K562 (cell line): ENCODE measurements at regions not wholly inside any gene's neighbourhood (a gene's known extent, or its start where the extent isn't known, plus 50 kb on each side); places are given as distances from the start of the nearest gene placed in this dataset.

Experiments used
- ATAC-seq: fragments of 200-7000 bp; cut with Tn5 transposase; 3 replicates; pipeline ENCODE4 v1.9.1; 2020; ENCODE audit warnings: moderate library complexity
- BruUV-seq: library from RNA; stranded (reverse); fragments of 400-500 nt; replicated peaks from 2 replicates; lab custom pipeline; 2021; lab: Mats Ljungman, UMichigan
- CTCF ChIA-PET: fragments of 300-600 bp; formaldehyde crosslinking; extraction: SDS; loops from one replicate; lab custom pipeline; 2021; ENCODE audit warnings: low intra/inter-chr PET ratio; lab: Yijun Ruan, JAX
- POLR2A ChIA-PET: fragments of 300-600, 350-650 bp; sonication (Branson Sonifier 250); formaldehyde crosslinking; extraction: SDS; loops from one replicate; lab custom pipeline; 2021; ENCODE audit warnings: antibody characterized with exemption, inconsistent platforms; lab: Yijun Ruan, JAX
- DNase-seq, 4 experiments: peaks; one replicate each; pipeline versions ENCODE4 v3.0.0 to v3.0.0-alpha.2; 2011 to 2018; ENCODE audit warnings: low spot score in 3 of 4, mixed read lengths in 3 of 4; ENCODE audit errors: extremely low read depth in 1 of 4
- FAIRE-seq: peaks from 2 replicates; lab custom pipeline; 2011; peaks lifted over from hg19 to GRCh38; lab: Jason Lieb, UNC
- H2AFZ ChIP-seq: 2 replicates; pipeline ENCODE4 v1.6.0; 2011; ENCODE audit warnings: low read depth, low read length, control low read depth, inconsistent platforms
- H3K27ac ChIP-seq: fragments of 200-600 bp; 3 replicates; pipeline ENCODE4 v1.8.0; 2011; ENCODE audit warnings: low read depth, mild to moderate bottlenecking, control low read depth, inconsistent platforms, low read length, moderate library complexity, mixed read lengths; ENCODE audit errors: extremely low read depth
- H3K27me3 ChIP-seq, 2 experiments: fragments of 300-600 bp in 1 of 2; 2 replicates in 1 of 2; 3 replicates in 1 of 2; pipeline versions ENCODE4 v1.6.0 to v1.8.0; 2011; ENCODE audit warnings: inconsistent platforms in 2 of 2, low read length in 2 of 2, mild to moderate bottlenecking in 1 of 2, mixed read lengths in 1 of 2, moderate library complexity in 1 of 2; ENCODE audit not compliant: control insufficient read depth in 2 of 2, insufficient read depth in 2 of 2
- H3K36me3 ChIP-seq: fragments of 300-600 bp; 3 replicates; pipeline ENCODE4 v1.8.0; 2011; ENCODE audit warnings: mild to moderate bottlenecking, low read length, inconsistent platforms; ENCODE audit not compliant: control insufficient read depth, insufficient read depth
- H3K4me1 ChIP-seq, 2 experiments: fragments of 200-600 bp in 1 of 2; replicated peaks in 1 of 2; 2 replicates in 1 of 2; 3 replicates in 1 of 2; pipeline versions ENCODE4 v1.5.1 to v1.8.0; 2011; ENCODE audit warnings: inconsistent platforms in 2 of 2, low read length in 2 of 2, mild to moderate bottlenecking in 1 of 2, mixed read lengths in 1 of 2, moderate library complexity in 1 of 2; ENCODE audit not compliant: control insufficient read depth in 2 of 2, insufficient read depth in 2 of 2
- H3K4me2 ChIP-seq: 2 replicates; pipeline ENCODE4 v1.6.1; 2011; ENCODE audit warnings: low read length, control low read depth, inconsistent platforms, mixed read lengths; ENCODE audit not compliant: insufficient read depth
- H3K4me3 ChIP-seq: fragments of 200-600 bp; sonication (generic), shearing (Covaris generic); 2 replicates; pipeline ENCODE4 v1.5.1; 2016; ENCODE audit warnings: control low read depth, inconsistent platforms
- H3K79me2 ChIP-seq: fragments of 200-600 bp; 3 replicates; pipeline ENCODE4 v1.8.0; 2011; ENCODE audit warnings: low read length, inconsistent platforms; ENCODE audit not compliant: control insufficient read depth, insufficient read depth
- H3K9ac ChIP-seq, 2 experiments: 2 replicates each; pipeline versions ENCODE4 v1.6.0 to v1.6.1; 2011; ENCODE audit warnings: low read depth in 2 of 2, low read length in 2 of 2, control low read depth in 1 of 2, inconsistent platforms in 1 of 2, mild to moderate bottlenecking in 1 of 2, mixed read lengths in 1 of 2; ENCODE audit not compliant: insufficient read depth in 1 of 2
- H3K9me1 ChIP-seq: one replicate; pipeline ENCODE4 v1.6.0; 2011; ENCODE audit warnings: inconsistent platforms, mild to moderate bottlenecking, low read length, moderate library complexity; ENCODE audit not compliant: control insufficient read depth, insufficient read depth
- H3K9me3 ChIP-seq: replicated peaks from 2 replicates; pipeline ENCODE4 v1.5.1; 2011; ENCODE audit warnings: low read depth, low read length, inconsistent platforms; ENCODE audit not compliant: control insufficient read depth, insufficient read depth
- H4K20me1 ChIP-seq: replicated peaks from 2 replicates; pipeline ENCODE4 v1.6.1; 2011; ENCODE audit warnings: low read length, inconsistent platforms, mixed read lengths; ENCODE audit not compliant: control insufficient read depth, insufficient read depth
- ARHGAP35 ChIP-seq: fragments of 450-650 bp; IDR thresholded peaks from 2 replicates; pipeline ENCODE4 v1.6.1; 2018; ENCODE audit not compliant: partially characterized antibody
- CBFA2T2 ChIP-seq: fragments of 450-650 bp; conservative IDR thresholded peaks from 2 replicates; pipeline ENCODE4 v1.6.1; 2017; ENCODE audit warnings: mild to moderate bottlenecking
- CREB1 ChIP-seq, 2 experiments: sonication (generic) in 1 of 2; formaldehyde crosslinking in 1 of 2; IDR thresholded peaks; 2 replicates each; pipeline versions ENCODE4 v1.6.1 to v1.8.0; 2012 to 2022; ENCODE audit warnings: inconsistent platforms in 1 of 2, mild to moderate bottlenecking in 1 of 2, missing genetic modification reagents in 1 of 2, moderate library complexity in 1 of 2
- FOXA1 ChIP-seq: fragments of 450-650 bp; IDR thresholded peaks from 2 replicates; pipeline ENCODE4 v1.6.1; 2016; ENCODE audit warnings: mild to moderate bottlenecking, borderline replicate concordance
- FOXJ2 ChIP-seq: fragments of 200-800 bp; sonication (Bioruptor generic); IDR thresholded peaks from 2 replicates; pipeline ENCODE4 v1.6.1; 2016; ENCODE audit warnings: missing genetic modification characterization, missing compliant biosample characterization
- FOXM1 ChIP-seq, 2 experiments: fragments of 450-650 bp in 1 of 2; sonication (generic) in 1 of 2; formaldehyde crosslinking in 1 of 2; IDR thresholded peaks; 2 replicates each; pipeline versions ENCODE4 v1.6.1 to v1.9.0; 2017 to 2022; ENCODE audit warnings: low read depth in 2 of 2, mild to moderate bottlenecking in 2 of 2, missing genetic modification reagents in 1 of 2, moderate library complexity in 1 of 2
- GATAD2B ChIP-seq: fragments of 450-650 bp; IDR thresholded peaks from 2 replicates; pipeline ENCODE4 v1.6.1; 2017; ENCODE audit warnings: mild to moderate bottlenecking, borderline replicate concordance
- NFATC3 ChIP-seq: fragments of 450-650 bp; IDR thresholded peaks from 2 replicates; pipeline ENCODE4 v1.6.1; 2017; ENCODE audit warnings: mild to moderate bottlenecking
- NFIX ChIP-seq: fragments of 250-450 bp; sonication (Bioruptor Pico); IDR thresholded peaks from 2 replicates; pipeline ENCODE4 v1.4.0; 2020; ENCODE audit warnings: low read depth, mild to moderate bottlenecking, moderate library complexity
- POLR3G ChIP-seq: IDR thresholded peaks from 2 replicates; pipeline ENCODE4 v1.6.1; 2011; ENCODE audit not compliant: insufficient read length, insufficient replicate concordance; ENCODE audit errors: extremely low read depth
- ZKSCAN8 ChIP-seq: fragments of 200-800 bp; sonication (Bioruptor generic); IDR thresholded peaks from 2 replicates; pipeline ENCODE4 v1.6.1; 2016; ENCODE audit warnings: missing genetic modification characterization, missing compliant biosample characterization
- ZNF695 ChIP-seq: fragments of 450-650 bp; formaldehyde crosslinking; IDR thresholded peaks from 2 replicates; pipeline ENCODE4 v1.4.0; 2020; ENCODE audit warnings: mild to moderate bottlenecking, moderate library complexity
- WGBS: fragments of 100-300 bp; shearing (Covaris generic); methylation state at CpG from one replicate; pipeline ENCODE4 v1.1.6; 2016; ENCODE audit warnings: low coverage, mixed read lengths; ENCODE audit not compliant: insufficient coverage; ENCODE audit errors: missing lambda C conversion rate; 5-methylcytosine and 5-hydroxymethylcytosine counted together
- in situ Hi-C: fragments of 300-500 bp; cut with MboI; formaldehyde crosslinking; loops from 4 replicates; pipeline ENCODE4 v1.15.0; 2018; ENCODE audit warnings: inconsistent platforms, mixed read lengths
- intact Hi-C: fragments of 100-400 bp; cut with micrococcal nuclease; formaldehyde crosslinking; loops from 2 replicates; pipeline ENCODE4 v1.14.2; 2022
- TF ChIP-seq, protein P1 (sequence below): fragments of 450-650 bp; IDR thresholded peaks from 2 replicates; pipeline ENCODE4 v1.7.0; 2016; ENCODE audit warnings: borderline replicate concordance
- TF ChIP-seq, protein P2 (sequence below): fragments of 250-450 bp; sonication (Bioruptor Pico); IDR thresholded peaks from 2 replicates; pipeline ENCODE4 v1.4.0; 2020; ENCODE audit warnings: mild to moderate bottlenecking, moderate library complexity, borderline replicate concordance
- TF ChIP-seq, protein P3 (sequence below): fragments of 450-650 bp; IDR thresholded peaks from 2 replicates; pipeline ENCODE4 v1.6.1; 2018; ENCODE audit not compliant: partially characterized antibody

DNA sequence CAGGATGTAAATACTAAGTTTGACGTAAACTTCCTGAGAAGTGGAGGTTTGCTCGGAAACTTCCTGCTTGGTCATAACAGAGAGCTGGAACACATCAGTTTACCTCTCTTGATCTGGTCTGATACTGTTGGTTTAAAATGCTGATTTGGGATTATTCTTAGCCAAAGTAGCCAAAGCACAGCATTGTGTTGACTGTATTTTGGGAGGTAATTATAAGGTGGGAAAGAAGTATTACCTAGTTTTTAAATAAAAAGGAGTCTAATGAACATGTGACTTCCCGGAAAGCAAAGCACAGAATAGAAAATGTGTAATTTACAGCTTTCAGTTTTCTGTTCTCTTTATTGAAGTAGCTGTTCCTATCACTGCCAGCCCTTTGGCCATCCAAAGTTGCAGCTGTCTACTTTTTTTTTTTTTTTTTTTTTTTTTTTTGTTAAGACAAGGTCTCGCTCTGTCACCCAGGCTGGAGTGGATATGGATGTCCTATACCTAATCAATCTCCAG, 52.2 kb upstream of the SRP54 start:
- intact Hi-C loops: no loop called here

More for the DNA sequence above, 52.2 kb upstream of the SRP54 start:
- no peak overlapping the region for H3K4me2 ChIP-seq
- H4K20me1 ChIP-seq: no peaks in the 10 kb centered on the region
- no peak for TF ChIP-seq FOXJ2 (tag)
- no peak for TF ChIP-seq ZKSCAN8 (CRISPR knock-in tag)
- TF ChIP-seq POLR3G: no peak
- TF ChIP-seq CREB1 (IDR thresholded peaks at IDR 0.05): no peak
- no peak for TF ChIP-seq CREB1 (CRISPR knock-in tag; IDR thresholded peaks at IDR 0.05)
- TF ChIP-seq CBFA2T2: no peak
- TF ChIP-seq, protein P1, sequence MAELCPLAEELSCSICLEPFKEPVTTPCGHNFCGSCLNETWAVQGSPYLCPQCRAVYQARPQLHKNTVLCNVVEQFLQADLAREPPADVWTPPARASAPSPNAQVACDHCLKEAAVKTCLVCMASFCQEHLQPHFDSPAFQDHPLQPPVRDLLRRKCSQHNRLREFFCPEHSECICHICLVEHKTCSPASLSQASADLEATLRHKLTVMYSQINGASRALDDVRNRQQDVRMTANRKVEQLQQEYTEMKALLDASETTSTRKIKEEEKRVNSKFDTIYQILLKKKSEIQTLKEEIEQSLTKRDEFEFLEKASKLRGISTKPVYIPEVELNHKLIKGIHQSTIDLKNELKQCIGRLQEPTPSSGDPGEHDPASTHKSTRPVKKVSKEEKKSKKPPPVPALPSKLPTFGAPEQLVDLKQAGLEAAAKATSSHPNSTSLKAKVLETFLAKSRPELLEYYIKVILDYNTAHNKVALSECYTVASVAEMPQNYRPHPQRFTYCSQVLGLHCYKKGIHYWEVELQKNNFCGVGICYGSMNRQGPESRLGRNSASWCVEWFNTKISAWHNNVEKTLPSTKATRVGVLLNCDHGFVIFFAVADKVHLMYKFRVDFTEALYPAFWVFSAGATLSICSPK: no peak
- TF ChIP-seq, protein P2, sequence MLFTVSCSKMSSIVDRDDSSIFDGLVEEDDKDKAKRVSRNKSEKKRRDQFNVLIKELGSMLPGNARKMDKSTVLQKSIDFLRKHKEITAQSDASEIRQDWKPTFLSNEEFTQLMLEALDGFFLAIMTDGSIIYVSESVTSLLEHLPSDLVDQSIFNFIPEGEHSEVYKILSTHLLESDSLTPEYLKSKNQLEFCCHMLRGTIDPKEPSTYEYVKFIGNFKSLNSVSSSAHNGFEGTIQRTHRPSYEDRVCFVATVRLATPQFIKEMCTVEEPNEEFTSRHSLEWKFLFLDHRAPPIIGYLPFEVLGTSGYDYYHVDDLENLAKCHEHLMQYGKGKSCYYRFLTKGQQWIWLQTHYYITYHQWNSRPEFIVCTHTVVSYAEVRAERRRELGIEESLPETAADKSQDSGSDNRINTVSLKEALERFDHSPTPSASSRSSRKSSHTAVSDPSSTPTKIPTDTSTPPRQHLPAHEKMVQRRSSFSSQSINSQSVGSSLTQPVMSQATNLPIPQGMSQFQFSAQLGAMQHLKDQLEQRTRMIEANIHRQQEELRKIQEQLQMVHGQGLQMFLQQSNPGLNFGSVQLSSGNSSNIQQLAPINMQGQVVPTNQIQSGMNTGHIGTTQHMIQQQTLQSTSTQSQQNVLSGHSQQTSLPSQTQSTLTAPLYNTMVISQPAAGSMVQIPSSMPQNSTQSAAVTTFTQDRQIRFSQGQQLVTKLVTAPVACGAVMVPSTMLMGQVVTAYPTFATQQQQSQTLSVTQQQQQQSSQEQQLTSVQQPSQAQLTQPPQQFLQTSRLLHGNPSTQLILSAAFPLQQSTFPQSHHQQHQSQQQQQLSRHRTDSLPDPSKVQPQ: no peak
- TF ChIP-seq FOXA1: no peak
- TF ChIP-seq FOXM1 (IDR thresholded peaks at IDR 0.05; ENCODE audit: low read depth): no peak
- TF ChIP-seq FOXM1 (CRISPR knock-in tag; IDR thresholded peaks at IDR 0.05; ENCODE audit: low read depth): no peak
- no peak for TF ChIP-seq NFATC3
- no peak for TF ChIP-seq ARHGAP35
- no peak for TF ChIP-seq NFIX (CRISPR knock-in tag)
- TF ChIP-seq ZNF695 (CRISPR knock-in tag): no peak
- TF ChIP-seq, protein P3, sequence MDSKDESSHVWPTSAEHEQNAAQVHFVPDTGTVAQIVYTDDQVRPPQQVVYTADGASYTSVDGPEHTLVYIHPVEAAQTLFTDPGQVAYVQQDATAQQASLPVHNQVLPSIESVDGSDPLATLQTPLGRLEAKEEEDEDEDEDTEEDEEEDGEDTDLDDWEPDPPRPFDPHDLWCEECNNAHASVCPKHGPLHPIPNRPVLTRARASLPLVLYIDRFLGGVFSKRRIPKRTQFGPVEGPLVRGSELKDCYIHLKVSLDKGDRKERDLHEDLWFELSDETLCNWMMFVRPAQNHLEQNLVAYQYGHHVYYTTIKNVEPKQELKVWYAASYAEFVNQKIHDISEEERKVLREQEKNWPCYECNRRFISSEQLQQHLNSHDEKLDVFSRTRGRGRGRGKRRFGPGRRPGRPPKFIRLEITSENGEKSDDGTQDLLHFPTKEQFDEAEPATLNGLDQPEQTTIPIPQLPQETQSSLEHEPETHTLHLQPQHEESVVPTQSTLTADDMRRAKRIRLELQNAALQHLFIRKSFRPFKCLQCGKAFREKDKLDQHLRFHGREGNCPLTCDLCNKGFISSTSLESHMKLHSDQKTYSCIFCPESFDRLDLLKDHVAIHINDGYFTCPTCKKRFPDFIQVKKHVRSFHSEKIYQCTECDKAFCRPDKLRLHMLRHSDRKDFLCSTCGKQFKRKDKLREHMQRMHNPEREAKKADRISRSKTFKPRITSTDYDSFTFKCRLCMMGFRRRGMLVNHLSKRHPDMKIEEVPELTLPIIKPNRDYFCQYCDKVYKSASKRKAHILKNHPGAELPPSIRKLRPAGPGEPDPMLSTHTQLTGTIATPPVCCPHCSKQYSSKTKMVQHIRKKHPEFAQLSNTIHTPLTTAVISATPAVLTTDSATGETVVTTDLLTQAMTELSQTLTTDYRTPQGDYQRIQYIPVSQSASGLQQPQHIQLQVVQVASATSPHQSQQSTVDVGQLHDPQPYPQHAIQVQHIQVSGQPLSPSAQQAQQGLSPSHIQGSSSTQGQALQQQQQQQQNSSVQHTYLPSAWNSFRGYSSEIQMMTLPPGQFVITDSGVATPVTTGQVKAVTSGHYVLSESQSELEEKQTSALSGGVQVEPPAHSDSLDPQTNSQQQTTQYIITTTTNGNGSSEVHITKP: no peak
- no peak for TF ChIP-seq GATAD2B
- ATAC-seq (no peak), FAIRE-seq (no peak), DNase-seq (no peak)
- no peaks in the 10 kb centered on the region for H3K36me3 ChIP-seq
- no peaks in the 10 kb centered on the region for H3K79me2 ChIP-seq
- ChIA-PET POLR2A (no interaction called here), CTCF (no interaction called here)
- no peaks in the 10 kb centered on the region for H3K27me3 ChIP-seq
- whole genome bisulfite sequencing: 45% methylated on average over 4 of the region's 4 CpGs
- no peaks in the 10 kb centered on the region for H3K9me3 ChIP-seq
- in situ Hi-C loops: no loop called here
- no peaks in the 10 kb centered on the region for H3K9me1 ChIP-seq
- H3K27ac ChIP-seq: no peak overlapping the region
- no peak overlapping the region for H3K4me3 ChIP-seq
- H3K4me1 ChIP-seq: no peaks in the 10 kb centered on the region
- H2AFZ ChIP-seq: no peak overlapping the region
- no peak overlapping the region for H3K9ac ChIP-seq
- BruUV-seq: no TSS peak
